ENCODE measurements at regions not wholly inside any gene's neighbourhood (a gene's known extent, or its start where the extent isn't known, plus 50 kb on each side); places are given as distances from the start of the nearest gene placed in this dataset.

GRCh38 chr9:17900606-17901005 lies 321.7 kb downstream of the SH3GL2 start:
- H3K27me3 ChIP-seq (ENCODE audit: control insufficient read depth, insufficient read depth, low read length): peaks cover 31% of the 10 kb centered on the region
- no peaks in the 10 kb centered on the region for H3K36me3 ChIP-seq (ENCODE audit: control insufficient read depth, low read depth, low read length)
- H3K4me1 ChIP-seq (ENCODE audit: control insufficient read depth, low read depth, low read length): no peaks in the 10 kb centered on the region
- no peak overlapping the region for H3K9ac ChIP-seq (ENCODE audit: low read length)
- H3K9me3 ChIP-seq (ENCODE audit: control insufficient read depth, low read depth, low read length): no peaks in the 10 kb centered on the region
- no peak overlapping the region for H3K4me3 ChIP-seq (ENCODE audit: low read length)
- no peak overlapping the region for H3K27ac ChIP-seq (ENCODE audit: low read length)

GRCh38 chr9:17905366-17905765 lies 326.5 kb downstream of the SH3GL2 start:
- peaks cover 60% of the 10 kb centered on the region for H3K27me3 ChIP-seq (ENCODE audit: control insufficient read depth, insufficient read depth, low read length)
- no peaks in the 10 kb centered on the region for H3K4me1 ChIP-seq (ENCODE audit: control insufficient read depth, low read depth, low read length)
- no peaks in the 10 kb centered on the region for H3K9me3 ChIP-seq (ENCODE audit: control insufficient read depth, low read depth, low read length)
- peak overlapping the region; percentile 75 for H3K4me3 ChIP-seq (ENCODE audit: low read length)
- no peaks in the 10 kb centered on the region for H3K36me3 ChIP-seq (ENCODE audit: control insufficient read depth, low read depth, low read length)
- H3K27ac ChIP-seq (ENCODE audit: low read length): no peak overlapping the region
- no peak overlapping the region for H3K9ac ChIP-seq (ENCODE audit: low read length)

DNA sequence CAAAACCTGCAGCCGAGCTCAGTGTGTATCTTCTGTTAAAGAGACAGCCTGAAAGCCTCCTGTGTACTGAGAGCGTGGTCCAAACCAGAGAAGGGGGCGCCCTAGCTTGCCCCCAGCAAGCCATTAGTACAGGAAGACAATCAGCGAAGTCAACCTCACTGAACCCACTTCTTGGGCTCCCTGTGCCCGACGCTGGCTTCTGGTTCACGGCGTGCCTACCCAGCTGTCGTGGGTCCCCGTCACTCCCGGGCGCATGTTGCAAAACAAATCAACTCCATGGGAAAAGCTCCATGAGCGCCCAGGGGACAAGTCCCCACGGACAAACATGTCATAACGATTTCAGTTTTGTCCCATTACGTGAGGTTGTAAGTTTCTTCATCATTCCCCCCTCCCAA lies 326.9 kb downstream of the SH3GL2 start:
- H3K4me1 ChIP-seq (ENCODE audit: control insufficient read depth, low read depth, low read length): no peaks in the 10 kb centered on the region
- H3K27me3 ChIP-seq (ENCODE audit: control insufficient read depth, insufficient read depth, low read length): peaks cover 60% of the 10 kb centered on the region
- no peaks in the 10 kb centered on the region for H3K9me3 ChIP-seq (ENCODE audit: control insufficient read depth, low read depth, low read length)
- H3K9ac ChIP-seq (ENCODE audit: low read length): no peak overlapping the region
- no peak overlapping the region for H3K27ac ChIP-seq (ENCODE audit: low read length)
- H3K36me3 ChIP-seq (ENCODE audit: control insufficient read depth, low read depth, low read length): no peaks in the 10 kb centered on the region
- H3K4me3 ChIP-seq (ENCODE audit: low read length): peak overlapping the region; percentile 75

DNA sequence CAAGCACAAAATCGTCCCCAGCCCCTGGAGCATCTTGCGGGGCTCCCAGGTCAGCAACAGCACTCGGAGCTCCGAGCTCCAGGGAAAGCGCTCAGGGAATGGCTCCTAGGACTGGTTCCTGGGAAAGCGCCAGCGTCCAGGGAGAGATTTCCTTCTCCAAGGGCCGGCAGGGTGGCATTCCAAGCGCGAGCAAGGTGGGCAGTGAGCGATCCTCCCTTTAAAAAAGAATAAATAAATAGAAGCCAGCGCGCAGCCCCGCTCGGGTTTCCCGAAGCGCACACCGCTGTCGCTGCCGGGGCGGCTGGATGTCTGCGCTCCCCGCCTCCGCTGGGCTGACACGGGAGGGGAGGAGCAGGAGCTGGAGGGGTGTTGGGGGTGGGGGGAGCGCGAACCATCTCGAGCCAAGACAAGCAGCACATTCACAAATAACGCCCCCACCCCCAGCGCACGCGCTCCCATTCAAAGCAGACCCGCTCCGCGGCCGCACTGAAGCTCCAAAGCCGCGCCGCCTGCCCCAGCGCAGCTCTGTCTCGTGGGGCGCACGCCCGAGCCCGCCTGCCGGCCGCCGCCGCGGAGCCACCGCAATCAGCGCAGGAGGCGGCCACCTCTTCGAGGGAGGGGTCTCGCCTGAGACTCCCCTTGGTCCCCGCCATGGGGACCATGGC lies 327.4 kb downstream of the SH3GL2 start:
- Histone ChIP-seq H3K9ac (ENCODE audit: low read length) (no peak overlapping the region), H3K27me3 (ENCODE audit: control insufficient read depth, insufficient read depth, low read length) (peaks cover 60% of the 10 kb centered on the region), H3K4me1 (ENCODE audit: control insufficient read depth, low read depth, low read length) (no peaks in the 10 kb centered on the region), H3K4me3 (ENCODE audit: low read length) (peak overlapping the region; percentile 75), H3K36me3 (ENCODE audit: control insufficient read depth, low read depth, low read length) (no peaks in the 10 kb centered on the region), H3K9me3 (ENCODE audit: control insufficient read depth, low read depth, low read length) (no peaks in the 10 kb centered on the region), H3K27ac (ENCODE audit: low read length) (no peak overlapping the region)

GRCh38 chr9:17906841-17907778 lies 328.2 kb downstream of the SH3GL2 start:
- H3K9ac ChIP-seq (ENCODE audit: low read length): no peak overlapping the region
- H3K4me1 ChIP-seq (ENCODE audit: control insufficient read depth, low read depth, low read length): no peaks in the 10 kb centered on the region
- peaks cover 60% of the 10 kb centered on the region for H3K27me3 ChIP-seq (ENCODE audit: control insufficient read depth, insufficient read depth, low read length)
- H3K36me3 ChIP-seq (ENCODE audit: control insufficient read depth, low read depth, low read length): no peaks in the 10 kb centered on the region
- H3K9me3 ChIP-seq (ENCODE audit: control insufficient read depth, low read depth, low read length): no peaks in the 10 kb centered on the region
- H3K4me3 ChIP-seq (ENCODE audit: low read length): peak overlapping the region; percentile 75
- no peak overlapping the region for H3K27ac ChIP-seq (ENCODE audit: low read length)

DNA sequence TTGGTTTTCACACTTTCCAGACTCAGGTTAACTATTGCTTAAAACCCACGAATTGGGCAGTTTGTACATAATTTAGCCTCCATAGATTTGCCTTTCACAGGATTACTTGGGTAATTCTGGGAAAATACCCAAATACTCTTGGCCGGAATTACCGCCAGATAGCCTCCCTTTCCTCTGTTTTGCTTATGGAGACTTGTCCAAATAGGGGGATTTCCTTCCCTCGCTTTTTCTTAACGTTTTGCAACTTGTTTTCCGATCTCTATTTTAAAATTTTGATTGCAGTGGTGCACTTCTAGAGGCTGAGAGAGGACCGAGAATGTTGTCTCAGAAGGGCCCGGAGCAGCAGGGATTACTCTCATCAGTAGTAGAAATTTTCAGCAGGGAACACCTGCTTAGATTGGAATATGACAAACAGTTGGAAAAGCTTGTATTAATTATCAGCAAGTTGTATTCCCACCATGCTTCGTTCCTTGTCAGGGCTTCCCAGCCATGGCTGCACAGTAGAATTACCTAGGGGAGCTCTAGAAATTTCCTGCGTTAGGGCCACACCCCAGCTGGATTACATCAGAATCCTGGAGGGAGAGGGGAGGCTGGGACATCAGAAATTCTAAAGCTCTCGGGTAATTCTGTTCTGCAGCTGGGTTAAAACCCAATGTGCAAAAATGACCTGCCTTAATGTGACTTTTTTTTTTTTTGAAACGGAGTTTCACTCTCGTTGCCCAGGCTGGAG lies 329.1 kb downstream of the SH3GL2 start:
- Histone ChIP-seq H3K27me3 (ENCODE audit: control insufficient read depth, insufficient read depth, low read length) (peaks cover 56% of the 10 kb centered on the region), H3K4me1 (ENCODE audit: control insufficient read depth, low read depth, low read length) (no peaks in the 10 kb centered on the region), H3K9me3 (ENCODE audit: control insufficient read depth, low read depth, low read length) (no peaks in the 10 kb centered on the region), H3K9ac (ENCODE audit: low read length) (no peak overlapping the region), H3K36me3 (ENCODE audit: control insufficient read depth, low read depth, low read length) (no peaks in the 10 kb centered on the region), H3K27ac (ENCODE audit: low read length) (no peak overlapping the region), H3K4me3 (ENCODE audit: low read length) (peak overlapping the region; percentile 75)

DNA sequence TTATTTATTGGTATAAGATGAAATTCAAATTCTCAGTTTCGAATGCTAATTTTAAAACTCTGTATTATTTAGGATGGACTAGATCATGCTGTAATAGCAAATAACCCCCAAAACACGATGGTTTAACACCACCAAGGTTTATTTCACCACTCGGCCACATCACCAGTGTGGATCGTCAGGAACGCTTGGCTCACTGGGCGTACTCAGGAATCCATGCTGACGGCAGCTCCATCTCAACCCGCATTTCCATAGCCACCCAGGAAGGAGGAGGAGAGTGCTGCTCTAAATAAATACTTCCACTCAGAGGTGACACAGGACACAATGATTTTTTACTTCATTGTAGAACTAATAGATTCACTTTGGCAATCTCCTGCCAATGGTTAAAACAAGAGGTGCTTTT lies 347.4 kb downstream of the SH3GL2 start:
- Histone ChIP-seq H3K4me1 (ENCODE audit: control insufficient read depth, low read depth, low read length) (peaks cover 13% of the 10 kb centered on the region), H3K27ac (ENCODE audit: low read length) (no peak overlapping the region), H3K9me3 (ENCODE audit: control insufficient read depth, low read depth, low read length) (no peaks in the 10 kb centered on the region), H3K4me3 (ENCODE audit: low read length) (no peak overlapping the region), H3K9ac (ENCODE audit: low read length) (no peak overlapping the region), H3K36me3 (ENCODE audit: control insufficient read depth, low read depth, low read length) (no peaks in the 10 kb centered on the region), H3K27me3 (ENCODE audit: control insufficient read depth, insufficient read depth, low read length) (no peaks in the 10 kb centered on the region)

DNA sequence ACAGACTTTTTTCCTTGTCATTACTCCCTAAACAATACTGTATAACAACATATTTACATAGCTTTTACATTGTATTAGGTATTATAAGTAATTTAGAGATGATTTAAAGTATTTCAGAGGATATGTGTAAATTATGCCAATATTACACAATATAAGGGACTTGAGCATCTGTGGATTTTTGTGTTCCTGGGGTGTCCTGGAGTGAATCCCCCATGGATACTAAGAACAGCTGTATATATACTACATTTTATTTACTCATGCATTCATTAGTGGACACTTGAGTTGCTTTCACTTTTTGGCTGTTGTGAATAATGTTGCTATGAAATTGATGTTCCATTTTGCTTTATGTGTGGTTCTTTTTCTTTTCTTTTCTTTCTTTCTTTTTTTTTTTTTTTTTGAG lies 348.8 kb downstream of the SH3GL2 start:
- H3K36me3 ChIP-seq (ENCODE audit: control insufficient read depth, low read depth, low read length): no peaks in the 10 kb centered on the region
- no peak overlapping the region for H3K9ac ChIP-seq (ENCODE audit: low read length)
- H3K4me3 ChIP-seq (ENCODE audit: low read length): no peak overlapping the region
- no peak overlapping the region for H3K27ac ChIP-seq (ENCODE audit: low read length)
- no peaks in the 10 kb centered on the region for H3K27me3 ChIP-seq (ENCODE audit: control insufficient read depth, insufficient read depth, low read length)
- no peaks in the 10 kb centered on the region for H3K9me3 ChIP-seq (ENCODE audit: control insufficient read depth, low read depth, low read length)
- peaks cover 23% of the 10 kb centered on the region for H3K4me1 ChIP-seq (ENCODE audit: control insufficient read depth, low read depth, low read length)

DNA sequence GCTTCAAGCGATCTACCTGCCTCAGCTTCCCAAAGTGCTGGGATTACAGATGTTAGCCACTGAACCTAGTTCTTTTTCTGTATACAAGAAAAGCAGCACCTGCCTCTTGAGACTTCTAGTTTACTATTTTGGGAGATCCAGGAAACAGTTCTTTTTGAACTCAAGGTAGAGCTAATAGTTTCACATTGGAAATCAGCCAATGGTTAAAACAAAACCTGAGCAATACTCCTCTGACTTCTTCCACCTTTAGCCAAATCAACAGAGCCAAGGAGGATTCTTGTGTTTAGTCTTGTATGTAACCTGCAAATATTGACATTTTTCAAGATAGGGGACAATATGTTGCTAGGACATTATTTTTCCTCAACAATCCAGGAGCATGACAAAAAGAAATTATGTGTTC lies 349.4 kb downstream of the SH3GL2 start:
- Histone ChIP-seq H3K36me3 (ENCODE audit: control insufficient read depth, low read depth, low read length) (no peaks in the 10 kb centered on the region), H3K4me1 (ENCODE audit: control insufficient read depth, low read depth, low read length) (peaks cover 23% of the 10 kb centered on the region), H3K4me3 (ENCODE audit: low read length) (no peak overlapping the region), H3K27ac (ENCODE audit: low read length) (no peak overlapping the region), H3K27me3 (ENCODE audit: control insufficient read depth, insufficient read depth, low read length) (no peaks in the 10 kb centered on the region), H3K9me3 (ENCODE audit: control insufficient read depth, low read depth, low read length) (no peaks in the 10 kb centered on the region), H3K9ac (ENCODE audit: low read length) (no peak overlapping the region)

DNA sequence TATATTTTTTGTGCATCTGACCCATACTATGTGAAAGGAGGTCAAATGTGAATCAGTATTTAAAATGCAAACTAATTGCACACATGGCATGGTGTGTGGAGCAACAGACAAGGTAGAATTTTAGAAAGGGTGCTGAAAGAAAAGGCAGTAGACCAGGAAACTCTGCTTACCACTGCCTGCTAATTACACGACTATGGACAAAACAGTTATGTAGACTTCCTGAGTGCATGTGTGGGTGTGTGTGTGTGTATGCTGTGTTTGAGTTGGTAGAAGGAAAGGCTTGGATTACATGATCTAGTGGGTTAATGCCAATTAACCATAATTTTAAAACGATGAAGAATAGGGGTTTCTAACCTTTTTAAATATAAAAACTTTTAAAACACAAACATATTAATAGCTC lies 349.9 kb downstream of the SH3GL2 start:
- H3K4me1 ChIP-seq (ENCODE audit: control insufficient read depth, low read depth, low read length): peaks cover 23% of the 10 kb centered on the region
- H3K4me3 ChIP-seq (ENCODE audit: low read length): no peak overlapping the region
- H3K9me3 ChIP-seq (ENCODE audit: control insufficient read depth, low read depth, low read length): no peaks in the 10 kb centered on the region
- H3K27me3 ChIP-seq (ENCODE audit: control insufficient read depth, insufficient read depth, low read length): no peaks in the 10 kb centered on the region
- H3K9ac ChIP-seq (ENCODE audit: low read length): no peak overlapping the region
- H3K36me3 ChIP-seq (ENCODE audit: control insufficient read depth, low read depth, low read length): no peaks in the 10 kb centered on the region
- H3K27ac ChIP-seq (ENCODE audit: low read length): no peak overlapping the region

DNA sequence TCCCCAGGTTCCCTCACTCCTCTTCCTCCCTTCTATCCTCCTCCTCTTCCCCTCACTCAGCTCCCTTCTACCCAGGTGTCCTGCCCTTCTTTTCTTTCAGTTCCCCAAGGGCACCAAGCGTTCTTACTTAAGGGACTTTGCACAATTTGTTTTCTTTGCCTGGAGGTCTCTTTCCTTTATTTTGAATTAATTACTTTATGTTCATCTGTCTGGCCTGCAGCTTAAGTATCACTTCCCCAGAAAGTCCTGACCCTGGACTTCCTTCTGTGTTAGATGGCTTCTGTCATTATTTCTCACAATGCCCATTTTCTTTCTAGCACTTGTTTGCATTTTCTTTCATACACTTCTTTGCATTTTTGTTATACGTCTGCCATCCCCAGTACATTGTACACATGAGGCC lies 350.6 kb downstream of the SH3GL2 start:
- Histone ChIP-seq H3K4me1 (ENCODE audit: control insufficient read depth, low read depth, low read length) (peaks cover 23% of the 10 kb centered on the region), H3K27me3 (ENCODE audit: control insufficient read depth, insufficient read depth, low read length) (no peaks in the 10 kb centered on the region), H3K4me3 (ENCODE audit: low read length) (no peak overlapping the region), H3K36me3 (ENCODE audit: control insufficient read depth, low read depth, low read length) (no peaks in the 10 kb centered on the region), H3K9ac (ENCODE audit: low read length) (no peak overlapping the region), H3K27ac (ENCODE audit: low read length) (no peak overlapping the region), H3K9me3 (ENCODE audit: control insufficient read depth, low read depth, low read length) (no peaks in the 10 kb centered on the region)
